ENCODE measurements at regions not wholly inside any gene's neighbourhood (a gene's known extent, or its start where the extent isn't known, plus 50 kb on each side); places are given as distances from the start of the nearest gene placed in this dataset.

- H3K27me3 ChIP-seq (ENCODE audit: control insufficient read depth, insufficient read depth, low read length, poor library complexity, severe bottlenecking): no peaks in the 10 kb centered on the region
- H3K9me3 Mint-ChIP-seq: peaks cover 3% of the 10 kb centered on the region
- no peaks in the 10 kb centered on the region for H3K4me1 ChIP-seq (ENCODE audit: control insufficient read depth, insufficient read depth, low read length)
- no peak overlapping the region for H3K27ac Mint-ChIP-seq
- H3K36me3 Mint-ChIP-seq (ENCODE audit: low read depth): no peaks in the 10 kb centered on the region
- no peak for TF ChIP-seq CTCF (conservative IDR thresholded peaks at IDR 0.05)
- peaks cover under 1% of the 10 kb centered on the region for H3K9me3 ChIP-seq (ENCODE audit: control insufficient read depth, low read length)
- H3K4me3 Mint-ChIP-seq: no peak overlapping the region
- no peaks in the 10 kb centered on the region for H3K36me3 ChIP-seq (ENCODE audit: control insufficient read depth, insufficient read depth, low read length)
- DNase-seq: no peak
- 100% methylated on average over 2 of the region's 3 CpGs; no CpG with 5 or more reads in 1 of the 2 experiments for WGBS, 2 experiments (ENCODE audit: insufficient coverage in 1 of 2, insufficient read length in 1 of 2)
- no peak overlapping the region for H3K27ac ChIP-seq (ENCODE audit: low read depth, low read length)
- H3K9ac ChIP-seq (ENCODE audit: extremely low read depth, low read length, poor library complexity, severe bottlenecking): no peak overlapping the region
- no peaks in the 10 kb centered on the region for H3K27me3 Mint-ChIP-seq (ENCODE audit: insufficient read depth)
- H3K4me1 Mint-ChIP-seq: peaks cover 12% of the 10 kb centered on the region
- no peak overlapping the region for H3K4me3 ChIP-seq (ENCODE audit: low read length)
Measured at GRCh38 chr3:168959731-168960130, 703.8 kb downstream of the MECOM start.

- TF ChIP-seq CTCF (conservative IDR thresholded peaks at IDR 0.05): no peak
- Mint-ChIP-seq H3K9me3 (peaks cover 11% of the 10 kb centered on the region), H3K27me3 (ENCODE audit: insufficient read depth) (no peaks in the 10 kb centered on the region), H3K36me3 (ENCODE audit: low read depth) (no peaks in the 10 kb centered on the region), H3K4me3 (no peak overlapping the region), H3K4me1 (peaks cover 12% of the 10 kb centered on the region), H3K27ac (no peak overlapping the region)
- H3K27ac ChIP-seq (ENCODE audit: low read depth, low read length): no peak overlapping the region
- no peaks in the 10 kb centered on the region for H3K36me3 ChIP-seq (ENCODE audit: control insufficient read depth, insufficient read depth, low read length)
- H3K4me1 ChIP-seq (ENCODE audit: control insufficient read depth, insufficient read depth, low read length): no peaks in the 10 kb centered on the region
- no peak overlapping the region for H3K9ac ChIP-seq (ENCODE audit: extremely low read depth, low read length, poor library complexity, severe bottlenecking)
- DNase-seq: no peak
- no peak overlapping the region for H3K4me3 ChIP-seq (ENCODE audit: low read length)
- H3K9me3 ChIP-seq (ENCODE audit: control insufficient read depth, low read length): peaks cover 10% of the 10 kb centered on the region
- 98 to 100% methylated on average over 2 of the region's 3 CpGs for WGBS, 2 experiments (ENCODE audit: insufficient coverage in 1 of 2, insufficient read length in 1 of 2)
- H3K27me3 ChIP-seq (ENCODE audit: control insufficient read depth, insufficient read depth, low read length, poor library complexity, severe bottlenecking): no peaks in the 10 kb centered on the region
Measured at GRCh38 chr3:168958466-168958865, 705.0 kb downstream of the MECOM start.

GRCh38 chr3:168956076-168956475 is 707.4 kb downstream of the MECOM start:
- H3K27ac Mint-ChIP-seq: no peak overlapping the region

More at GRCh38 chr3:168956076-168956475, 707.4 kb downstream of the MECOM start:
- H3K4me3 Mint-ChIP-seq: no peak overlapping the region
- H3K4me1 ChIP-seq (ENCODE audit: control insufficient read depth, insufficient read depth, low read length): no peaks in the 10 kb centered on the region
- no peaks in the 10 kb centered on the region for H3K27me3 ChIP-seq (ENCODE audit: control insufficient read depth, insufficient read depth, low read length, poor library complexity, severe bottlenecking)
- no peak overlapping the region for H3K4me3 ChIP-seq (ENCODE audit: low read length)
- no peaks in the 10 kb centered on the region for H3K36me3 ChIP-seq (ENCODE audit: control insufficient read depth, insufficient read depth, low read length)
- no peak for TF ChIP-seq CTCF (conservative IDR thresholded peaks at IDR 0.05)
- no peak for DNase-seq
- H3K4me1 Mint-ChIP-seq: peaks cover 7% of the 10 kb centered on the region
- H3K27ac ChIP-seq (ENCODE audit: low read depth, low read length): no peak overlapping the region
- no peaks in the 10 kb centered on the region for H3K36me3 Mint-ChIP-seq (ENCODE audit: low read depth)
- no peak overlapping the region for H3K9ac ChIP-seq (ENCODE audit: extremely low read depth, low read length, poor library complexity, severe bottlenecking)
- H3K9me3 ChIP-seq (ENCODE audit: control insufficient read depth, low read length): peaks cover 10% of the 10 kb centered on the region
- 80% methylated on average over 3 of the region's 8 CpGs; no CpG with 5 or more reads in 1 of the 2 experiments for WGBS, 2 experiments (ENCODE audit: insufficient coverage in 1 of 2, insufficient read length in 1 of 2)
- no peaks in the 10 kb centered on the region for H3K27me3 Mint-ChIP-seq (ENCODE audit: insufficient read depth)
- H3K9me3 Mint-ChIP-seq: peaks cover 8% of the 10 kb centered on the region

All from endodermal cell (in vitro differentiated cells).